GM23248 (cell line): ENCODE measurements at regions not wholly inside any gene's neighbourhood (a gene's known extent, or its start where the extent isn't known, plus 50 kb on each side); places are given as distances from the start of the nearest gene placed in this dataset.

ENCODE experiments used
- EZH2 ChIP-seq: fragments of 200-600 bp; sonication (generic); IDR thresholded peaks from 2 replicates; pipeline ENCODE4 v1.6.1; 2018; ENCODE audit warnings: antibody characterized with exemption, mild to moderate bottlenecking; ENCODE audit not compliant: insufficient read depth, poor library complexity, severe bottlenecking
- EZH2phosphoT487 ChIP-seq: fragments of 200-600 bp; sonication (generic); IDR thresholded peaks from 2 replicates; pipeline ENCODE4 v1.6.1; 2018; ENCODE audit warnings: antibody characterized with exemption, moderate library complexity, mild to moderate bottlenecking, low read depth; ENCODE audit not compliant: insufficient read depth

GRCh38 chr1:238489006-238489405 lies 598.3 kb upstream of the ZP4 start:
- TF ChIP-seq EZH2phosphoT487 (no peak), EZH2 (no peak)
